ENCODE measurements at regions not wholly inside any gene's neighbourhood (a gene's known extent, or its start where the extent isn't known, plus 50 kb on each side); places are given as distances from the start of the nearest gene placed in this dataset.

- FAIRE-seq = no peak
Measured at GRCh38 chr18:22114526-22115321, 54.7 kb upstream of the GATA6 start.

- no peak for FAIRE-seq
Measured at GRCh38 chr18:22115573-22115972, 53.8 kb upstream of the GATA6 start.
